Activated CD8-positive, alpha-beta memory T cell treated with anti-CD3 and anti-CD28 coated beads, Interleukin-2, amount 50 U/mL, for 1 hour (primary cell): ENCODE measurements at regions not wholly inside any gene's neighbourhood (a gene's known extent, or its start where the extent isn't known, plus 50 kb on each side); places are given as distances from the start of the nearest gene placed in this dataset.

ENCODE experiments used
- DNase-seq: peaks from one replicate; pipeline ENCODE4 v3.0.0-alpha.2; 2020; ENCODE audit errors: extremely low read depth

DNA sequence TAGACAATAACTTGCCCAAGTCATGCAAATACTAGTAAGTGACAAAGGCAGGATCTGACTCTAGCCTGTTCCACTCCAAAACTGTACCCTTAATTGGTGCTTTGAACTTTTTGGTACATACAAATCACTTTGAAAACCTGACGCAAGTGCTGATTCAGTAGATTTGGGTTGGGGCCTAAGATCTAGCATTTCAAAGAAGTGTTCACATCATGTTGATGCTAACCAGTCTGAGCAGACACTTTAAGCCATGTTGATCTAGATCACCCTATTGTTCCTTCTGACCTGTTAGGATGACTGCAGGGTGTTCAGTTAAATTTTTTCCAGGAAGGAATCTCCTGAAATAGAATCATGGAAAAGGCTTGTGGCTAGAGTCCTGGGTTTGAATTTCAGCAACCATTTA lies 57.7 kb upstream of the CPEB4 start:
- no peak for DNase-seq

DNA sequence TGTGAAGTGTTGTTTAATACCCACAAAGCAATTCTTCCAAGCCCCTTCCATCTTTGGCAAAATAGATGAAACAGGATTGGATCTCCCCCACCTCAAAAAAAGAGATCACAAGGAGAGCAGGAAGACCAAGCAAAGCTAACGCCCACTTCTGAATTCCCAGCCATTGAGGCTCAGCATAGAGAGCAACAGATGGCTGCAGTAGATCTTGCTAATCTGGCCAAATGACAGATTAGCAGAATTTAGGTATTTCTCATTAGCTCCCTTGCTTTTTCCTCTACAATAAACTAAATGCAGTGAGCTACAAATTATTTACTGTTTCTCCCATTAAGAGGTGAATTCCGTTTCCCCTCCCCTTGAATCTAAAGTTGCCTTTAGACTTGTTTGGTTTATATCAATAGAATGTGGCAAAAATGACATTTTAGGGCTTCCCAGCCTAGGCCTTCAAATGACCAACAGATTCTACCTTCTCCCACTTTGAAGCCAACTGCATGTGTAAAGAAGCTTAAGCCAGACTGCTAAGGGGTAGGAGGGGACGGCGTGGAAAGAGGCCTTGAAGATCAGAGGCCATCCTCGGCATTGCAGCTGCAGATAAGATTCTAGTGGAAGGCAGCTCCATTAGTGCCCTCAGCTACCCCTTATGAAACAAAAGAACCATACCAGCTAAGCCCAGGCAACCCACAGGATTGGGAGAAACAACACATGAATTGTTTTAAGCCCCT lies 56.8 kb upstream of the CPEB4 start:
- no peak for DNase-seq

DNA sequence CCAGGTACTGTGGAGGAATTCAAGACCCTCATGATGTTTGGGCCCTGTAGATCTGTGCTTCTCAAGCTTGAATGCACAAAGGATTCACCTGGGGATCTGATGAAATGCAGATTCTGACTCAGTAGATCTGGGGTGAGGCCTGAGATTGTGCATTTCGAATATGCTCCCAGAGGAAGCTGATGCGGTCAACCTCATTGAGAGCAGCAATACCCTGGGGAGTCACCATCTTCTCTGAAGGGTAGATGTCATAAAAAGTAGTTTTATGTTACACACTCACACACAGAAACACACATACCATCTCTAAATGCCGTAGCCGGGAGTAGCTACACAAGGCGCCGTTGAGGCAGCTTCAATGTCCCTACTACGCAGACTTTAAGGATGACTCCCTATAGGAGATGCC lies 55.8 kb upstream of the CPEB4 start:
- no peak for DNase-seq

DNA sequence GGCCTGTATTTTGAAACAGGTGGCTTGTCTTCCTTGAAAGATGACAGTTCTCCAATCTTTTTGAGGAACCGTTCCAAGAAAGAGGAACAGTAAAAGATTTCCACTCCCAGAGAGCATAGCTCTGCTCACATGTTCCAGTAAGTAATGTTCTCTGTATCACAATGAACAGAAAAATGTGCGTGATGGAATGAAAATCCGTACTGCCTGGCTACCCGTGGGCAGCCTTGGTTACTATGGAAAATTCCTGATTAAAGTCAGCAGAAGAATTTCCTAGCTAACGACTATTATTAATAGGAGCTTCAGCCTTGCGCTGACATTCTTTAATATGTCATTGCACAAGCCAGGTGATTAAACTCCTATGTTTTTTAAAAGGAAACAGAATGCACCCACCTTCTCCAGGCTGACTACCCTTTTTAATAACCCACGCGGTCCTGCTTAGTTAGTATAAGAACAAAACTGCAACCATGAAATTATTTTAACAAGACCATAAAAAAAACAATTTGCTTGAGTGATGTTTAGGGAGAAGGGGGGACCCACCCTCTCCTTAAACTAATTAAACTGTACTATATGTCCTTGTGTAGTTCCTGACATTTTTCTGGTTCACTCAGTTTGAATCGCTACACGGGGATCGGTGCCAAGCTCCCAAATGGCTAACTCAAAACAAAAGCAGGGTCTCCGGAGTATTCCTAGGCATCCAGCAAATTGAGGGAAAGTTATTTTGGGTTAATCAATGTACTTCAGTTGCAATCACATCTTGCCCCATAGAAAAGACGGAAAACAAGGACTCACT lies 54.8 kb upstream of the CPEB4 start:
- no peak for DNase-seq

DNA sequence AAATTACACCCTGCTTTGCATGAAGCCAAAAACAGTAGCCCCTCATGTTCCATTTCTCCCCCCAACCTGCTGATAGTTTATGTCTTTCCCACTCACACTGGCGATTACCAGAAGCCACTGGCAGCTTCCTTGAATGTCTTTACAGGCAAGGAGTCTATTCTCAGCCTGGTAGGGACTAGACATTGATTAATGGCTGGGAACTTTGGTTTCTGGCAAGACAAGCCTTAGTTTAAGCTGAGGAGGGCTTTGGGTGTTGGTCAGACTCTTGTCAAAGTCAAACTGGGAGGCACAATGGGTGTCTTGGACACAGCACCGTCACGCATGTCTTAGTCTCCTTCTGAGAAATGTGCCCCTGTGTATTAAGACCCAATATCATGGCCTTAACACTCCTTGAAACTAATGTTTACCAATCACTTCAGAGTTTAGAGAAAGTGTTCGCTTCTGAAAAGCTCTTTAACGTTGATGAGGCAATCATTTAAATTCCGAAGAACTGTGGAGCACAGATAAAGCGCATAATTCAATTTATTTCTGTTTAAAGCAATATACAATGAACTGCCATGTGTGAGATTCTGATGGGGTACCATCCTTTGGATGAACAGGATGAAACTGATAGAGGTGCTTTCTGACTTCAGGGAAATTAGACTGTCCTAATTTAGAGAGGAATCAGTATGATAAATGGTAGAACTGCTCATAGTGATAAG lies 53.9 kb upstream of the CPEB4 start:
- DNase-seq = no peak

DNA sequence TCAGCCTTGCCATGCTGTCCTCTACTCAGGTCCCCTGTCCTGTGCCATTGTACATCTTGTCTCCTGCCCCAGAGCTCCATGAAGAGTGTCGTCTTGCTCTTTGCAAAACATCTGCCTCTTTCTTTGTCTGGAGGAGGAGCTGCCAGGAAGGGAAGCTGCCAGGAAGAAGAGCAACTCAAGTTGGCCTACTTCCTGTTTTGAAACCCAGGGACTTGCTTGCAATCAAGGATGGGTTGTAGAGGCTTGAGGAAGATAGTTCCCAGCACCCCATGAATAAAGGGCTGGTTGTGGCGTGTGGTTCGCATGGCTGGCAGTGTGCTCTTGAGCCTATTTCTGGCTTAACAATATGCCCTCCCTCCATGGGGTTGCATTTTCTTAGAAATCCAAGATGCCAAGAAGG lies 53.0 kb upstream of the CPEB4 start:
- no peak for DNase-seq

DNA sequence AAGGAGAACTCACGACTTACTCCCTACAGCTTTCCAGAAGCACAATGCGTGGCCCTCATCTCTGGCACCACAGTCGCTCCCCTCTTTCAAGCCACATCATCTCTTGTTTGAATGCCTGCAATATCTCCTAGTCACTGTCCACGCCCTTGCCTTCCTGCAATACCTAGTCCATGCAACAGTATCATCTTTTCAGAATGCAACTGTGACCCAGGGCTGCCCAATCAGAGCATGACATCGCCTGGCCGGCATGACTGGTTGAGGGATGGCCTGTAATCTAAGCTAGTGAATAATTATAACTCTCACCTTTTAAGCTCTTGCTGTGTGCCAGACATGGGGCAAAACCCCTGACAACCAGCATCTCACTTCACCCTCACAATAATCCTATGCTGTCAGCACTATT lies 52.5 kb upstream of the CPEB4 start:
- no peak for DNase-seq

DNA sequence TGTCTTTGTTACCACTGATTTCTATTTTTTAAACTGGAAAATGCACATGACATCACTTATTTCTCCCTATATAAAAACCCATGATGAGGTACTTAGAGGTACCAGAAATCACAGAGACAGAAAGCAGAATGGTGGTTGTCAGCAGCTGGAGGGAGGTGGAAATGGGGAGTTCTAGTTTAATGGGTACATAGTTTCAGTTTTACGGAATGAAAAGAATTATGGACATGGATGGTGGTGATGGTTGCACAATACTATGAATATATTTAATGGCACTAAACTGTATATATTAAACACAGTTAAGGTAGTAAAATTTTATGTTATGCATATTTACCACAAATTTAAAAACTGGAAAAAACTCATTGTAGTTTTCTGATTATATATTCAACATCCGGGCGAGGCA lies 50.5 kb upstream of the CPEB4 start:
- DNase-seq = no peak
